Endodermal cell (in vitro differentiated cells): ENCODE measurements at regions not wholly inside any gene's neighbourhood (a gene's known extent, or its start where the extent isn't known, plus 50 kb on each side); places are given as distances from the start of the nearest gene placed in this dataset.

ENCODE experiments used
- DNase-seq: peaks from one replicate; pipeline ENCODE4 v3.0.0-alpha.2; 2017
- H3K27ac ChIP-seq: 2 replicates; pipeline ENCODE4 v1.5.1; 2013; ENCODE audit warnings: mild to moderate bottlenecking, low read depth, low read length, moderate library complexity
- H3K27me3 ChIP-seq: 2 replicates; pipeline ENCODE4 v1.6.1; 2013; ENCODE audit warnings: mild to moderate bottlenecking, low read length, moderate library complexity; ENCODE audit not compliant: insufficient read depth, control insufficient read depth, poor library complexity, severe bottlenecking
- H3K36me3 ChIP-seq: 2 replicates; pipeline ENCODE4 v1.7.0; 2013; ENCODE audit warnings: mild to moderate bottlenecking, low read length, moderate library complexity; ENCODE audit not compliant: control insufficient read depth, insufficient read depth
- H3K4me1 ChIP-seq: one replicate; pipeline ENCODE4 v1.7.0; 2013; ENCODE audit warnings: low read length; ENCODE audit not compliant: control insufficient read depth, insufficient read depth
- H3K4me3 ChIP-seq: 2 replicates; pipeline ENCODE4 v1.5.1; 2013; ENCODE audit warnings: mild to moderate bottlenecking, low read length, moderate library complexity
- H3K9ac ChIP-seq: 2 replicates; pipeline ENCODE4 v1.6.1; 2013; ENCODE audit warnings: mild to moderate bottlenecking, low read length, moderate library complexity; ENCODE audit not compliant: poor library complexity, severe bottlenecking; ENCODE audit errors: extremely low read depth
- H3K9me3 ChIP-seq: 2 replicates; pipeline ENCODE4 v1.6.1; 2013; ENCODE audit warnings: mild to moderate bottlenecking, low read length, moderate library complexity; ENCODE audit not compliant: control insufficient read depth
- H3K27ac Mint-ChIP-seq: 2 replicates; pipeline ENCODE4 v1.8.0; 2020; ENCODE audit warnings: mixed read lengths
- H3K27me3 Mint-ChIP-seq: 2 replicates; pipeline ENCODE4 v1.8.0; 2021; ENCODE audit warnings: mild to moderate bottlenecking, mixed read lengths; ENCODE audit not compliant: insufficient read depth
- H3K36me3 Mint-ChIP-seq: 2 replicates; pipeline ENCODE4 v1.8.0; 2020; ENCODE audit warnings: low read depth, mixed read lengths
- H3K4me1 Mint-ChIP-seq: 2 replicates; pipeline ENCODE4 v1.8.0; 2020; ENCODE audit warnings: mixed read lengths
- H3K4me3 Mint-ChIP-seq: 2 replicates; pipeline ENCODE4 v1.8.0; 2020; ENCODE audit warnings: mild to moderate bottlenecking, moderate library complexity, mixed read lengths
- H3K9me3 Mint-ChIP-seq: 2 replicates; pipeline ENCODE4 v1.8.0; 2020; ENCODE audit warnings: mild to moderate bottlenecking, mixed read lengths
- CTCF ChIP-seq: fragments of 200-600 bp; sonication (generic); conservative IDR thresholded peaks from 2 replicates; pipeline ENCODE4 v1.5.0; 2021; ENCODE audit warnings: antibody characterized with exemption, mild to moderate bottlenecking
- WGBS, 2 experiments: methylation state at CpG; one replicate each; pipeline versions ENCODE4 v1.1.5 to v1.1.7; 2013; ENCODE audit warnings: missing lambda C conversion rate in 2 of 2, mixed read lengths in 1 of 2; ENCODE audit not compliant: insufficient coverage in 1 of 2, insufficient read length in 1 of 2; 5-methylcytosine and 5-hydroxymethylcytosine counted together

- WGBS, 2 experiments, result 96% methylated on average over 2 of the region's 2 CpGs; no CpG with 5 or more reads in 1 of the 2 experiments
- H3K9me3 ChIP-seq, result peaks cover 25% of the 10 kb centered on the region
- Mint-ChIP-seq H3K9me3 (peaks cover 34% of the 10 kb centered on the region), H3K4me1 (no peaks in the 10 kb centered on the region), H3K4me3 (no peak overlapping the region), H3K27ac (no peak overlapping the region), H3K36me3 (no peaks in the 10 kb centered on the region), H3K27me3 (no peaks in the 10 kb centered on the region)
- no peaks in the 10 kb centered on the region for H3K4me1 ChIP-seq
- TF ChIP-seq CTCF, result no peak
- DNase-seq, result peak; percentile 45
- no peak overlapping the region for H3K27ac ChIP-seq
- H3K4me3 ChIP-seq, result peak overlapping the region; percentile 33
- H3K27me3 ChIP-seq, result no peaks in the 10 kb centered on the region
- H3K9ac ChIP-seq, result no peak overlapping the region
- no peaks in the 10 kb centered on the region for H3K36me3 ChIP-seq
Measured at GRCh38 chr6:66897576-66897975, 1190.5 kb upstream of the EYS start.

- H3K27ac Mint-ChIP-seq, result no peak overlapping the region
- TF ChIP-seq CTCF, result no peak
Measured at GRCh38 chr6:66896415-66896814, 1189.4 kb upstream of the EYS start.

GRCh38 chr6:66883453-66883852 lies 1176.4 kb upstream of the EYS start:
- DNase-seq, result no peak
- Mint-ChIP-seq H3K27me3 (no peaks in the 10 kb centered on the region), H3K4me1 (peaks cover 3% of the 10 kb centered on the region), H3K27ac (no peak overlapping the region), H3K4me3 (no peak overlapping the region), H3K9me3 (peaks cover 37% of the 10 kb centered on the region), H3K36me3 (no peaks in the 10 kb centered on the region)
- Histone ChIP-seq H3K36me3 (no peaks in the 10 kb centered on the region), H3K27me3 (no peaks in the 10 kb centered on the region), H3K4me3 (no peak overlapping the region), H3K4me1 (no peaks in the 10 kb centered on the region), H3K9me3 (peaks cover 25% of the 10 kb centered on the region), H3K27ac (no peak overlapping the region), H3K9ac (no peak overlapping the region)
- no CpG with 5 or more reads among the region's 1 CpG for WGBS, 2 experiments
- TF ChIP-seq CTCF, result no peak

More at GRCh38 chr6:66896415-66896814, 1189.4 kb upstream of the EYS start:
- peaks cover 25% of the 10 kb centered on the region for H3K9me3 ChIP-seq
- no peaks in the 10 kb centered on the region for H3K36me3 Mint-ChIP-seq
- no peak overlapping the region for H3K9ac ChIP-seq
- no peak overlapping the region for H3K4me3 Mint-ChIP-seq
- no peak overlapping the region for H3K27ac ChIP-seq
- no peaks in the 10 kb centered on the region for H3K27me3 ChIP-seq
- DNase-seq, result no peak
- no peaks in the 10 kb centered on the region for H3K4me1 Mint-ChIP-seq
- no peaks in the 10 kb centered on the region for H3K27me3 Mint-ChIP-seq
- H3K4me1 ChIP-seq, result no peaks in the 10 kb centered on the region
- peaks cover 34% of the 10 kb centered on the region for H3K9me3 Mint-ChIP-seq
- H3K36me3 ChIP-seq, result no peaks in the 10 kb centered on the region
- no peak overlapping the region for H3K4me3 ChIP-seq
- WGBS, 2 experiments, result 91 to 94% methylated on average over 2 to 5 of the region's 5 CpGs
